HG03097 (cell line): ENCODE measurements at regions not wholly inside any gene's neighbourhood (a gene's known extent, or its start where the extent isn't known, plus 50 kb on each side); places are given as distances from the start of the nearest gene placed in this dataset.
"Not testable (repeated sequence)": the region's sequence is repeated elsewhere in the genome, so short reads cannot be mapped to it uniquely, and the experiment has no call there.

ENCODE experiments used
- ATAC-seq: cut with Tn5 transposase; IDR thresholded peaks from one replicate; pipeline ENCODE4 v1.9.1; 2021; ENCODE audit not compliant: unreplicated experiment, low FRiP score

DNA sequence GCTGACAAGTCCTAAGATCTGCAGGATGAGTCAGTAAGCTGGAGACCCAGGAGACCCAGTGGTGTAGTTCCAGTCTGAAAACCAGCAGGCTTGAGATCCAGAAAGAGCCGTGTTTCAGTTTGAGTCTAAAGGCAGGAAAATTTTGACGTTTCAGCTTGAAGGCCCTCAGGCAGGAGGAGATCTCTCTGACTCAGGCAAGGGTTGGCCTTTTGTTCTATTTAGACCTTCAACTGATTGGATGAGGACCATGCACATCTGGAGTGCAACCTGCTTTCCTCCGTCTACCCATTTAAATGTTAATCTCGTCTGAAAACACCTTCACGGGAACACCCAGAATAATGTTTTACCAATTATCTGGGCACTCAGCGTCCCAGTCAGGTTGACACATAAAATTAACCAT, 69.5 kb downstream of the NPIPA7 start:
- not testable (repeated sequence) for ATAC-seq

DNA sequence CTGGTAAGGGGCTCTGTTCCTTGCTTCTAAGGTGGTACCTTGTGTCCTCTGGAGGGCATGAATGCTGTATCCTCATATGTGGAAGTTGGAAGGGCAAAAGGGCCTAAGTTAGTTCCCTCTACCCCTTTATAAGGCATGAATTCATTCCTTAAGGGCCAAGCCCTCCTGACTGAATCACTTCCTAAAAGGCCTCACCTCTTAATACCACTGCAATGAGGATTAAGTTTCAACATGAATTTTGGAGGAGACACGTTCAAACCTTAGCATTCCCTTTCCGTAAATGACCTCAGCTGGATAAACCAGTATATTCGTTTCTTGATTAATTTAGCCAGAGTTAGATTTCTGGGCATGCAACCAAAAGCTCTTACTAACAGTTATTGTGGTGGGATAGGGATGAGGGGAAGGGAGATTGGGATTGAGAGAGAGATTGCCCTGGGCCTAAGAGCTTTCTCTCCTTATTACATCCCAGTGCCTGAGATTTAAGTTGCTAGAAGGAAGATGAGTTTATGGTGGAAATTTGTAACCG, 70.8 kb downstream of the NPIPA7 start:
- ATAC-seq, result not testable (repeated sequence)

DNA sequence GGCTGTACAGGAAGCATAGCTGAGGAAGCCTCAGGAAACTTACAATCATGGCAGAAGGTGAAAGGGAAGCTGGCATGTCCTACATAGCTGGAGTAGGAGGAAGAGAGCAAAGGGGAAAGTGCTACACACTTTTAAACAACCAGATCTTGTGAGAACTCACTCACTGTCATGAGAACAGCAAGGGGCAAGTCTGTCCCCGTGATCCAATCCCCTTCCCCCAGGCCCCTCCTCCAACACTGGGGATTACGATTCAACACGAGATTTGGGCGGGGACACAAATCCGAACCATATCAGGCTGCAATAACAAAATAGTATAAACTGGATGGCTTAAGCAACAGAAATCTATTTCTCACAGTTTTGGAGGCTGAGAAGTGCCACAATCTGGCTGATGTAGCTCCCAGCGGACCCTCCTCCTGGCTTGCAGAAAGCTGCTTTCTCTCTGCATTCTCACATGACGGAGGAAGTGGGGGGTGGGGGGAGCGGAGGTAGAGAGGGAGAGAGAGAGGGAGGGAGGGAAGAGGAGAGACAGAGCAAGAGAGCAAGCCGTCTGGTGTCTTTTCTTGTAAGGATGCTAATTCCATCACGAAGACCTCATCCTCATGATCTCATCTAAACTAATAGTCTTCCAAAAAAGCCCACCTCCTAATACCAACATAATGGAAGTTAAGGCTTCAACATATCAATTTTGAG, 72.9 kb downstream of the NPIPA7 start:
- not testable (repeated sequence) for ATAC-seq

DNA sequence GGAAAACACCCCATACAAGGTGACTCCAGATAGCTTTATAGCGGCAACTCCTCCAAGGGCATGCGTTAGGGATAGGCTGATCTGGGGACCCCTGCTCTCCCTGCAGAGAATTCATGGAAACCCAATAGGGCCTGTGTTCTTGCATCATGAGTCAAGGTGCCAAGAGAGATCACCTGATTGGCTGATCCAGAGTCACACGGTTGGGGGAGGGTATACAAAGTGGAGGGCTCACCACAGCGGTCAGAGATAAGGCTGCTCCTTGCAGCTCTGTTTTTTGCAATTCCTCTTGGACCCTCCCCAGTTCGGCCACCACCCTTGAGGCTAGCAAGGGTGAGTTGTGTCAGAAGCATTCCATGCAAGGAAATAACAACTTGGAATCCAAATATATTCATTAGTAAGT, 79.6 kb downstream of the NPIPA7 start:
- not testable (repeated sequence) for ATAC-seq

DNA sequence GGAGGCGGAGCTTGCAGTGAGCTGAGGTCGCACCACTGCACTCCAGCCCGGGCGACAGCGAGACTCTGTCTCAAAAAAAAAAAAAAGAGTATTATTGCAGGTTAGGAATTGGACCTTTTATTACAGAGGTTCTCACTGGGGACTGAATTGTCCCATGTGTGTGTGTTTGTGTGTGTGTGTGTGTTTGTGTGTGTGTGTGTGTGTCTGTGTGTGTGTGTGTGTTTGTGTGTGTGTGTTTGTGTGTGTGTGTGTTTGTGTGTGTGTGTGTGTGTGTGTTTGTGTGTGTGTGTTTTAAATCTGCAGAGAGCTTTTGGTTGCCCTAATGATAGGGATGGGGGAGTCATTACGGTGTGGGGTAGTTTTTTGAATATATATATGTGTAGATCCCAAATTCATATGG, 84.9 kb downstream of the NPIPA7 start:
- not testable (repeated sequence) for ATAC-seq

DNA sequence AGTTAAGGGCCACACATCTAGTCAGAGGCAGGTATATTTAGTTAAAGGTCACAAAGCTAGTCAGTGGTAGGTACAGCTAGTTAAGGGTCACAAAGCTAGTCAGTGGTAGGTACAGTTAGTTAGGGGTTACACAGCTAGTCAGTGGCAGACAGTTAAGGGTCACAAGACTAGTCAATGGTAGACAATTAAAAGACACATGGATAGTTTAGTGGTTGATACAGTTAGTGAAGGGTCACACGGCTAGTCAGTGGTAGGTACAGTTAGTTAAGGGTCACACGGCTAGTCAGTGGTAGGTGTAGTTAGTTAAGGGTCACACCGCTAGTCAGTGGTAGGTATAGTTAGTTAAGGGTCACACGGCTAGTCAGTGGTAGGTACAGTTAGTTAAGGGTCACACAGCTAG, 110.0 kb downstream of the NPIPA7 start:
- ATAC-seq, result not testable (repeated sequence)

DNA sequence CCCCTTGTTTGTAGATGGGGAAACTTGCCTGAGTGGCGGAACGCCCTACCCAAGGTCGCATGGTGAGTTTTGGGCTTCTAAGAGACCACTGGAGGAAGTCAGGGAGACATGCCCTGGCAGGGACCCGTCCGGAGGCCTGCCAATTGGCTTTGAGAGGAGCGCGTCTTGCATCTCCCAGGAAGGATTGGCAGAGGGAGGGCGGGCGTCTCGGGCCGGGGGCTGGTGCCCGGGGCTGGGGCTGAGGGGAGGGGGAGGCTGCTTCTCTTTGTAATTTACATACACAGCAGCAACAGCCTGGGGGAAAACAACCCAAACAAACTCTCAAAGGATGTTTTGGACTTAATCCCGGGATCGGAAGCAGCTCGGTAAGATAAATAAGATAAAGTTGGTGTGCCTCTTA, 110.5 kb downstream of the NPIPA7 start:
- ATAC-seq, result not testable (repeated sequence)

DNA sequence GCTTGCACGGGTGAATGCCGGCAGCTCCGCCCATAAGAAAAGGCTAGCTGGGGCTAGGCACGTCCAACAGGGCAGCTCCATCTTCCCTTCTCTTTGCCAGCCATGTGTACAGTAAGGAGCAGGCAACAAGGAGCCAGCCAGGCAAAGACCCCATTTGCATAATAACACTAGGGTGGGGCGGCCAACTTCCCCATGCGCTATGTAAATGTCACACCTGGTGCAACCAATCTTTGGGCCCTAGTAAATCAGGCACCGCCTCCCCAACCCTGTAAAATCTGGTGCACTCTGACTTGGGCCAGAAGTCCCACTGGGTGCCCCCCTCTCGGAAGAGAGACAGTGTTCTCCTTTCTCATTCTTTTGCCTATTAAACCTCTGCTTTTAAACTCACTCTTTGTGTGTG, 115.2 kb downstream of the NPIPA7 start:
- not testable (repeated sequence) for ATAC-seq

DNA sequence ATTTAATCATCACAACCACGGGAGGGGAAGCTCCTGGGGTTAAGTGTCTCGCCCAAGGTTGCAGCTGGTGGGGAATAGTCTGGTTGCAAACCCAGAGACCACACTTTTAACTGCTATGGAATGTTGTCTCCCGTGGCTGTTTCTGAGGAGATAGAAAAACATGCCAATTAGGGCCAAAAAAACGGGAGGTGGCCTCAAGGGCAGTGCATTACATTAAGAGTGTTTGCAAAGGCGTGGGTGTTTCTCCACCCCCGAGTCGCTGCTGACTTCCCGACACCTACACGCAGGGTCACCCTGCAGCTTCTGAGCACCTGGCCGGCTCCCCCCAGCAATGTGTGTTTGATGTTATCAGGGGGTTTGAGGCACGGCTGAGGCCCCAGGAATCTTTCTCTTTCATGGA, 116.1 kb downstream of the NPIPA7 start:
- not testable (repeated sequence) for ATAC-seq

DNA sequence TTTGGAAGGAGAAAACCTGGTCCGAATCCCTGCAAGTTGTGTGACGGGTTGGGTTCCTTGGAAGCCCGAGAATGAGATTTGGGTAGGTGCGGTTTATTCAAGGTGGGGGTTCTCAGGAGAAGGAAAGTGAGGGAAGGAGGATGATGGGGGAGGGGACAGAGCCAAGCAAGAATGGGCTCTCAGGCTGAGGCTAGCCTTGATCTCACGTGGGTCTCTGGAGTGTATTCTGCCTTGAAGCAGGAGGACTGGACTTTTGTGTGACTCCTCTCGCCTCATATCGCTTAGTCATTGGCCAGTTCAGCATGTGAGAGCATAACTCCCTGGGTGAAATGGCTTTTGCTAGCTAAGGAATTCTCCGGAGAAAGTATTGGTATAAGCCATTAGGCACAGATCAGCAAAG, 120.9 kb downstream of the NPIPA7 start:
- not testable (repeated sequence) for ATAC-seq

DNA sequence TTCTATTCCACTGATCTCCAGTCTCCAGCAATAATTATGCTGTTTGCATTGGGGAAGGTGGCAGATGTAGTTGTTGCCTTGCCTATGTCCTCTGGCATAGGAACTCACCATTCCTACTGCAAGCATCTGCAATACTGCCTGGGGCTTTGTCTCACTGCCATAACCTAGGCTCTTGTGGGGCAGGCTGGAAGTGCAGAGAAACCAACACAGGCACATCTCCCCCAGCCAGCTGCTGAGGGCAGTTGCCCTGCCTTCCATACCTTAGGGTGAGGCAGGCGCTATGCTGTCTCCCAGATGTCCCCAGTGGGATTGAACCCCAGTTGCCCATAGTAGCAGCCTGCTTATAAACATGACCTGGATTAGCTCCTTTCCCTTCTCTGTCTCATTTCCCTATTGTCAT, 128.1 kb downstream of the NPIPA7 start:
- not testable (repeated sequence) for ATAC-seq

DNA sequence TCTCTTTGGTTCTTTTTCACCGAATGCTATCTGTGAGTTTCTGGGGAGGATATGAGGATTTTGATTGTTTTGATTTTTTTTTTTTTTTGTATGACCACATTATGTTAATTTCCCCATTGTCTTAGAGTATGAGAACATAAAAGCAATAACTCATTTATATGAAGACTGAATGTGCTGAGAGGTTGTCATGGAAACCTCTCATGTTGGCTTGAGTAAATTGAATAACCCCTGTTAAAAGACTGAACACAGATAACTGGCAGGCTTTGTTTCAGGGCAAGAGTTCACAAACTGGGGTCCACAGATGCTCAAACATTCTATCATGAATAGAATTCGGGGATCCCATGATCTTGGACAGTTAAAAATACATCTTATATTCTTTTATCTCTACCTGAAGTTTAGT, 129.4 kb downstream of the NPIPA7 start:
- ATAC-seq, result not testable (repeated sequence)

DNA sequence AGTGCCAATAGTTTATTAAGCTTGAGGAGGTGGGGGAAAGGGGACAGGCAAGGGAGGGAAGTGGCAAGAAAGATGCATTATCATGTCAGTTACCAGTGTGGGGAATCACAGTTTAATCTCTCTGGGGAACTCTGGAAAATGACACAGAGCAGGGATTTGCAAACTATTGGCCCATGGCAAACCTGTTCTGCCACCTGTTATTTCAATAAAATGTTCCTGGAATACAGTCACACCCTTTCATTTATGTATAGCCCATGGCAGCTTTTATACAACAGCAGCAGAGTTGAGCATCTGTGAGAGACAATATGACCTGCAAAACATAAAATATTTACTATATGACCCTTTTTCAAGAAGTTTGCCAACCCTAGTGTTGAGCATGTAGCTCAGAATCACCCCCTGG, 140.5 kb downstream of the NPIPA7 start:
- ATAC-seq, result not testable (repeated sequence)

DNA sequence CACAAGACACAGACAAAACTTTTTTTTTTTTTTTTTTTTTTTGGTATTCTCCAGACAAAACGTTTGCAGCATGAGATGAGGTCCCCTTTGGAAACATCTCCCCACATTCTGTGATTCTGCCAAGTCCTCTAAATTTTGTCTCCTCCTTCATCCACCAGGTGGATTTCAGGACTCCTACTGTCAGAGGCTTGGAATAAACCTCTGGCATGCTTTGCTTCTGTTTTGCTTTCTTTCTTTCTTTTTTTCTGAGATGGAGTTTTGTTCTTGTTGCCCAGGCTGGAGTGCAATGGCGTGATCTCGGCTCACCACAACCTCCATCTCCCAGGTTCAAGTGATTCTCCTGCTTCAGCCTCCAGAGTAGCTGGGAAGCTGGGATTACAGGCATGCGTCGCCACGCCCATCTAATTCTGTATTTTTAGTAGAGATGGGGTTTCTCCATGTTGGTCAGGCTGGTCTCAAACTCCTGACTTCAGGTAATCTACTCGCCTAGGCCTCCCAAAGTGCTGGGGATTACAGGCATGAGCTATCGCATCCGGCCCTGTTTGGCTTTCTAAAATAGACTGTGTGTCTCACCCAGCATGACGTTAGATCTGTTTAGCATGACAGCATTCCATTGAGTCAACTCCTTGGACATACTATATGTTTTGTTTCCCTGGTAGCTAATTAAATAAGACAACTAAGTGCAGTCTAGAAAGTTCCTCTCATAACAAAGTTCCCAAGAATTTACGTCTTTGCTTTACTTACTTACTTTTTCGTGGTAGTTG, 142.5 kb downstream of the NPIPA7 start:
- not testable (repeated sequence) for ATAC-seq

DNA sequence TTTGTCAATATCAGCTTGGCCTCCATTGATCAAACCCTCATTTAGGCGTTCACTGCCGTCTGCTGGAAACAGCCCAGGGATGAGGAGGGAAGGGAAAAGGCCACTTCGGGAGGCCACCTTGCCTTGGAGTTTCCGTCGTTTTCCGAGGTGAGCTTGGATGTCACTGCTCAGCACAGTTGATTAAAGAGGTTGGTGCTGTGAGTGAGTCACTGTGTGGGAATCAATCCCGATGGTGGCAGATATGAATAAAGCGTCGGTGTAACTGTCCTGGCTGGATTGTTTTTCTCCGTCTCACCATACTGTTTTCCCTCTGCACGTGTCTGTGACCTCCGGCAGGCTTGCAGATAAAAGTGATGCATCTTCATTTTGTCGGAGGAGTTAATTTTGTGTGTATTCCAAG, 148.1 kb downstream of the NPIPA7 start:
- ATAC-seq, result not testable (repeated sequence)

DNA sequence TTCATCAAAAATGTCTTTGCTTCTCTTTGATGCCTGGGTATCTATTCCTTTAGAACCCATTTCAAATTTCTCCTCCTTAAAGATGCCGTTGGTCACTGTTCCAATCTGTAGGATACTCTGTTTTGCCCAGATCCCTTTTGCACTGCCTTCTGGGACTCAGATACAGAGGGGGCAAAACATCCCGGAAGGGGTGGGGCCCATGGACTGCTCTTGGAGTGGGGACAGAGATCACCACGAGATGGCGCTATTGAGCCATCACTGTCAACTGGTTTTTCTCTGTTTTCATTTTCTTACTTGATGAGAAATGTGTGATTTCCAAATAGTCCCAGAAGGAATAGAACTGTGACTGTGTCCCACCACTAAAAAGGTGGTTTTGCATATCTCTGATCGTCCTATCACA, 151.8 kb downstream of the NPIPA7 start:
- not testable (repeated sequence) for ATAC-seq

DNA sequence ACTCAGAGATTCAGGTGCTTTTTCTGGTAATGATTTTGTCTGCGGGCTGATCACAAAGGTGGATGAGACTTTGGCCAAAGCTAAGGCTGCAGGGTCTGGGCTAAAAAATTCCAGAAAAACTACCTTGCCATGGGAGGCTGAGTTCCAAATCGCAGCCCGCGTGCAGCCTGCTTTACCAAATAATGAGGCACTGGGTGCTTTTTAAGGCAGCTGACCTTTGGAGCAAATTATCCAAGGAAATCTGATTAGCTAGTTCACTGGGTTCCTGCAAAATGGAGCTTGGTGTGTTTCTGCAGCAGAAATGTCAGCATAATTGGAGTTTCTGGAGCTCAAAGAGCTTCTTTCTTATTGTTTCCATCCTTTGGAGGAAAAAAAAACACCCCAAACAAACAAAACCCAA, 156.6 kb downstream of the NPIPA7 start:
- not testable (repeated sequence) for ATAC-seq

DNA sequence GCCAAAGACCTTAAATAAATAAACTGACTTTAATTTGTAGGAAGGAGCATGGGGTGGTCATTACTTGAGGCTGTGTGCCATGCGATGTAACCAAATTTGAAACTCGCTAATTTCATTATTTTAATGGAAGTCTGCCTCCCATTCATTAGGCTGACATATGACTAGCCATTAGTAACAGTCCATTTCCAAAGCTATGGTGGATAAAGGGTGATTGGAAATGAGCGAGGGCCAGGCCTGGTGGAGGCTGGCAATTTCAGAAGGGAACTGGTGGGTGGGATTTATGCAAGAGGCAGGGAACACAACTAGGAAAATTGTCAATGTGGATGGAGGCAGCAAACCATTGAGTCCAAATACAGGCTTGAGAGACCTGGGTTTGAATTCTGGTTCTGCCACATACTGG, 157.2 kb downstream of the NPIPA7 start:
- ATAC-seq, result not testable (repeated sequence)

DNA sequence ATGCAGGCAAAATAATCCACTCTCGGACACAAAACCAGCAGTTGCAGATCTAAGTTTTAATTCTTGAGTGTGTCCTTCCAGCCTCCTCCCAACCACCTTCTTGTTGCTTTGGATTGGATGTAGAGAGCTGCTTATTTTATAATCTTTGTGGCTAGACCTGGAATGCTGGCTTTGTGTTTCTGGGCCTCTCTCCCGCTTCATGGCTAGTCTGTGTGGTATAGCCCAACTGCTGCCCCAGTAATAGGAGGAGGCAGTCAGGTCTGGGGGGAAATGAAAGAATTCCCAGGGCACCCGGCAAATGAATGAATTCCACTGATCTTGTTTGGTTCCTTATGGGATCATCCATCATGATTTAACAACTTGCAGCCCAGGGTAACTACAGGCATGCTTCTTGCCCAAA, 170.8 kb downstream of the NPIPA7 start:
- not testable (repeated sequence) for ATAC-seq

DNA sequence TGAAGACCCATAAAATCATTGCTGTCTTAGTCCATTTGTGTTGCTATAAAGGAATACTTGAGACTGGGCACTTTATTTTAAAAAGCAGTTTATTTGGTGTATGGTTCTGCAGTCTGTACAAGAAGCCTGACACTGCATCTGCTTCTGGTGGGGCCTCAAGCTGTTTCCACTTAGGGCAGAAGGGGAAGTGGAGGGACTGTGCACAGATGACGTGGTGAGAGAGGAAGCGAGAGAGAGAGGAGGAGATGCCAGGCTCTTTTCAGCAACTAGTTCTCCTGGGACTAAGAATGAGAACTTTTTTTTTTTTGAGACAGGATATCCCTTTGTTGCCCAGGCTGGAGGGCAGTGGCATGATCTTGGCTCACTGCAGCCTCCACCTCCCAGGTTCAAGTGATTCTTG, 171.9 kb downstream of the NPIPA7 start:
- not testable (repeated sequence) for ATAC-seq

DNA sequence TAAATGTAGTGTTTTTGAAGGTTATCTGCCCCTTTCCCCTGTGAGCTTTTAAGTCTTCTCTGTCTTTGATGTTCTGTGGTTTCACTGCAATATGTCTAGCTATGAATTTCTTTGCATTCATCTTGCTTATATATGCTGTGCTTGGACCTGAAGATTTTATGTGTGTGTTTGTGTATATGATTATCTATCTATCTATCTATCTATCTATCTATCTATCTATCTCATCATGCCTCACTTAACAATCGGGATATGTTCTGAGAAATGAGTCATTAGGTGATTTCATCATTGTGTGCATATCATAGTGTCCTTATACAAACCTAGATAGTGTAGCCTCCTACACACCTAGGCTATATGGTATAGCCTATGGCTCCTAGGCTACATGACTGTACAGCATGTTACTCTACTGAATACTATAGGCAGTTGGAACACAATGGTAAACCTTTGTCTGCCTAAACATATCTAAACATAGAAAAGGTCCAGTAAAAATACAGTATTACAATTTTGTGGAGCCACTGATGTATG, 173.9 kb downstream of the NPIPA7 start:
- not testable (repeated sequence) for ATAC-seq
